ENCODE measurements at regions not wholly inside any gene's neighbourhood (a gene's known extent, or its start where the extent isn't known, plus 50 kb on each side); places are given as distances from the start of the nearest gene placed in this dataset.

DNA sequence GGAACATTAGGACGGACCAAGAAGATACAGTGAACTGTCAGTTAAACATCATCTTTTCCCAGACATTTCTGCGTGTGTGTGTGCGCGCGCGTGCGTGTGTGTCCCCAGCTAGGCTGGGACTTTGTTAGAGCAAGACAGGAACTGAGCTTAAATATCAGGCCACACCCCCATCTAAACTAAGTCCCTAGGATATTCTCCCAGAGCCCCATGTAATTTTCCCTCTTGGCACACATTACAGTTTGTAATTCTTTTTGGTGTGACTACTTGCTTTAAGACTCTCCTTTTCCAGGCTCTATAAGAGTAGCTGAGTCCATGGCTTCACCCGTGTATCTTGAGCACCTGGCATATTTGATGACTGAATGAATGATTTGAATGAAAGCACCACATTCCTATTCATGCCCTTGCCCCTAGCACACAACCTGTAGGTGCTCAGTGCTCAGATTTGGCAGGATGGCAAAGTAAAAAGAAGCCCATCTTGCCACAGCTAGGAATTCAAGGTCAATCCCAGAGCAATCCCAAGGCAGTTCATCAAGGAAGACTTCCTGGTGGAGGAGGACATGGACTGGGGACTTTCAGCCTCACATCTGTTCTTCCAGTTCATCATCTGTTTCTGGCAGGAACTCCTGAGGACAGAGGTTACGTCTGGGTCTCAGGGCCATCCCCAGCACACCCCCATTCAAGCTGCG is 69.2 kb downstream of the MRPL14 start:
- Mint-ChIP-seq H3K27me3 (ENCODE audit: low read depth) (peaks cover 5% of the 10 kb centered on the region; the same call in 1 of the 2 replicates), H3K9me3 (peaks cover 0 to 4% of the 10 kb centered on the region in 2 experiments; a peak in 1 of 5 replicates), H3K4me1 (peaks cover 19 to 29% of the 10 kb centered on the region in 2 experiments), H3K27ac (no peak overlapping the region), H3K36me3 (ENCODE audit: insufficient read depth in 1 of 3, low read depth in 3 of 3) (peaks cover 0 to 7% (median 3%) of the 10 kb centered on the region in 3 experiments; a peak in 3 of 7 replicates), H3K4me3 (0 out of 5 replicates have a peak overlapping the region, but pooled peaks of 1 of the 2 experiments have one; percentile 11)
- Histone ChIP-seq H2BK120ac (ENCODE audit: low read depth, low read length, poor library complexity, severe bottlenecking) (no peak overlapping the region), H2AK5ac (ENCODE audit: insufficient read length, low read length) (no peak overlapping the region), H3K79me1 (ENCODE audit: insufficient read depth, low read depth, low read length, poor library complexity, severe bottlenecking) (no peaks in the 10 kb centered on the region), H2BK12ac (ENCODE audit: insufficient read length, low read depth, low read length) (no peak overlapping the region), H3K23me2 (ENCODE audit: insufficient read length, low read depth, low read length, poor library complexity, severe bottlenecking) (no peaks in the 10 kb centered on the region), H4K20me1 (ENCODE audit: control insufficient read depth, insufficient read depth, insufficient read length) (no peaks in the 10 kb centered on the region), H3K4ac (ENCODE audit: low read depth, low read length) (no peak overlapping the region), H3T11ph (ENCODE audit: low read length) (no peak overlapping the region), H4K91ac (ENCODE audit: insufficient read length, low read depth, low read length) (no peak overlapping the region), H2BK20ac (ENCODE audit: low read depth, low read length, poor library complexity, severe bottlenecking) (no peak overlapping the region), H2BK5ac (ENCODE audit: insufficient read length, low read length) (no peak overlapping the region), H4K8ac (replicated peaks; ENCODE audit: insufficient read length, low read depth, low read length) (no peak overlapping the region), H3K14ac (ENCODE audit: insufficient read depth, low read length) (no peak overlapping the region), H3K79me2 (ENCODE audit: insufficient read depth, low read length) (no peaks in the 10 kb centered on the region), H3K4me1 (ENCODE audit: insufficient read depth, low read length) (no peaks in the 10 kb centered on the region), H3K9me3 (ENCODE audit: control insufficient read depth, low read depth, low read length) (no peaks in the 10 kb centered on the region), H2AFZ (ENCODE audit: low read length) (no peak overlapping the region), H3K27me3 (ENCODE audit: insufficient read depth, low read length) (no peaks in the 10 kb centered on the region), H3K4me2 (ENCODE audit: insufficient read depth, insufficient read length, low read length) (no peak overlapping the region), H3K56ac (ENCODE audit: insufficient read length, low read depth, low read length) (no peak overlapping the region), H4K5ac (ENCODE audit: insufficient read length, low read depth, low read length) (no peak overlapping the region), H3K18ac (ENCODE audit: insufficient read length, low read depth, low read length) (no peak overlapping the region), H3K23ac (ENCODE audit: insufficient read length, low read depth, low read length) (no peak overlapping the region), H3K27ac (ENCODE audit: insufficient read length, low read depth, low read length) (no peak overlapping the region), H3K9ac (ENCODE audit: extremely low read depth, insufficient read length, low read length) (no peak overlapping the region), H2BK15ac (ENCODE audit: low read depth, low read length) (no peak overlapping the region)
- no CpG with 5 or more reads among the region's 10 CpGs for WGBS (ENCODE audit: extremely low coverage, insufficient read length, low lambda C conversion rate)
- DNase-seq = no peak
- no peak for TF ChIP-seq CTCF (conservative IDR thresholded peaks at IDR 0.05)
